ENCODE measurements at regions not wholly inside any gene's neighbourhood (a gene's known extent, or its start where the extent isn't known, plus 50 kb on each side); places are given as distances from the start of the nearest gene placed in this dataset.

DNA sequence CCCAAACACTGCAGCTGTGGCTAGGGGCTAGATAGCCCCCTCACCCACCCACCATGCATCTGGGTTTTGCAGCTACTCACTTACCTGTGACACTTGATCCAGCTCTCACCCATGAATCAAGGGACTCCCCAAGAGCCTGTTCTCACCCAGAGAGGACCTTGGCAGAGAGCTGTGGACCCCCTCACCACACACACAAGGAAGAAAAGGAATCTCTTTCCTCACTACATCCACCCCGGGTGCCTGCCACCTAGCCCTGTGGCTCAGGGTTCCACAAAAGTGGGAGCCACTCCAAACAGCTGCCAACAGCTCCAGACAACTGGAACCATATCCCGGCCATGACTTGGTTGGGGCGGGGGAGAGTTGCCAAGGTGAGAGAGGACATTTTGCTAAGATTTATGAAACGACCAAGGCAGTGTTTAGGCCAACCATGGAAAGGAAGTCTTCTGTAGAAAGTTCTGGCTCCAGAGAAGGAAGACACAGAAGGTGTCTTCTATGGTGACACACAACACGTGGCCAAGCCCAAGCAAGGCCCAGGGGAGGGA lies 522.1 kb upstream of the RAB6C start:
- Histone ChIP-seq H3K4me1 (ENCODE audit: insufficient read depth, low read length, poor library complexity, severe bottlenecking) (no peaks in the 10 kb centered on the region), H3K36me3 (ENCODE audit: insufficient read depth, low read length, poor library complexity, severe bottlenecking) (no peaks in the 10 kb centered on the region), H3K27me3 (replicated peaks; ENCODE audit: insufficient read depth, low read depth, low read length, poor library complexity) (peaks cover 8% of the 10 kb centered on the region), H3K27ac (ENCODE audit: low read depth, low read length, poor library complexity, severe bottlenecking) (no peak overlapping the region), H3K9me3 (ENCODE audit: low read depth, low read length, poor library complexity, severe bottlenecking) (no peaks in the 10 kb centered on the region), H3K4me3 (ENCODE audit: low read depth, low read length, poor library complexity, severe bottlenecking) (no peak overlapping the region)
- intact Hi-C loops (cut with micrococcal nuclease; ENCODE audit: unreplicated experiment) = no loop called here
- BruUV-seq (replicated peaks) = no TSS peak
- no peak for DNase-seq (ENCODE audit: low spot score)
- ChIA-PET CTCF (interaction anchor here (0.5 kb wide), 1 partner anchor 467 kb away, joined by 4 read pairs; no protein-coding TSS in a partner anchor), POLR2A (ENCODE audit: low non-redundant PET) (no interaction called here)
- TF ChIP-seq, protein P1, sequence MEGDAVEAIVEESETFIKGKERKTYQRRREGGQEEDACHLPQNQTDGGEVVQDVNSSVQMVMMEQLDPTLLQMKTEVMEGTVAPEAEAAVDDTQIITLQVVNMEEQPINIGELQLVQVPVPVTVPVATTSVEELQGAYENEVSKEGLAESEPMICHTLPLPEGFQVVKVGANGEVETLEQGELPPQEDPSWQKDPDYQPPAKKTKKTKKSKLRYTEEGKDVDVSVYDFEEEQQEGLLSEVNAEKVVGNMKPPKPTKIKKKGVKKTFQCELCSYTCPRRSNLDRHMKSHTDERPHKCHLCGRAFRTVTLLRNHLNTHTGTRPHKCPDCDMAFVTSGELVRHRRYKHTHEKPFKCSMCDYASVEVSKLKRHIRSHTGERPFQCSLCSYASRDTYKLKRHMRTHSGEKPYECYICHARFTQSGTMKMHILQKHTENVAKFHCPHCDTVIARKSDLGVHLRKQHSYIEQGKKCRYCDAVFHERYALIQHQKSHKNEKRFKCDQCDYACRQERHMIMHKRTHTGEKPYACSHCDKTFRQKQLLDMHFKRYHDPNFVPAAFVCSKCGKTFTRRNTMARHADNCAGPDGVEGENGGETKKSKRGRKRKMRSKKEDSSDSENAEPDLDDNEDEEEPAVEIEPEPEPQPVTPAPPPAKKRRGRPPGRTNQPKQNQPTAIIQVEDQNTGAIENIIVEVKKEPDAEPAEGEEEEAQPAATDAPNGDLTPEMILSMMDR (conservative IDR thresholded peaks at IDR 0.05; ENCODE audit: low read depth, low read length) = no peak
- TF ChIP-seq EZH2 (IDR thresholded peaks at IDR 0.05; ENCODE audit: borderline replicate concordance, low read depth, low read length, poor library complexity, severe bottlenecking) = no peak

GRCh38 chr2:129458006-129458405 lies 521.5 kb upstream of the RAB6C start:
- H3K27me3 ChIP-seq (replicated peaks; ENCODE audit: insufficient read depth, low read depth, low read length, poor library complexity) = peaks cover 8% of the 10 kb centered on the region
- H3K4me1 ChIP-seq (ENCODE audit: insufficient read depth, low read length, poor library complexity, severe bottlenecking) = no peaks in the 10 kb centered on the region
- TF ChIP-seq, protein P1 (conservative IDR thresholded peaks at IDR 0.05; ENCODE audit: low read depth, low read length) = no peak
- no peak for TF ChIP-seq EZH2 (IDR thresholded peaks at IDR 0.05; ENCODE audit: borderline replicate concordance, low read depth, low read length, poor library complexity, severe bottlenecking)
- intact Hi-C loops (cut with micrococcal nuclease; ENCODE audit: unreplicated experiment) = no loop called here
- no peaks in the 10 kb centered on the region for H3K36me3 ChIP-seq (ENCODE audit: insufficient read depth, low read length, poor library complexity, severe bottlenecking)
- BruUV-seq (replicated peaks) = no TSS peak
- DNase-seq (ENCODE audit: low spot score) = no peak
- ChIA-PET CTCF (interaction anchor here (0.5 kb wide), 1 partner anchor 466 kb away, joined by 4 read pairs; no protein-coding TSS in a partner anchor), POLR2A (ENCODE audit: low non-redundant PET) (no interaction called here)
- no peaks in the 10 kb centered on the region for H3K9me3 ChIP-seq (ENCODE audit: low read depth, low read length, poor library complexity, severe bottlenecking)
- no peak overlapping the region for H3K27ac ChIP-seq (ENCODE audit: low read depth, low read length, poor library complexity, severe bottlenecking)
- H3K4me3 ChIP-seq (ENCODE audit: low read depth, low read length, poor library complexity, severe bottlenecking) = no peak overlapping the region

DNA sequence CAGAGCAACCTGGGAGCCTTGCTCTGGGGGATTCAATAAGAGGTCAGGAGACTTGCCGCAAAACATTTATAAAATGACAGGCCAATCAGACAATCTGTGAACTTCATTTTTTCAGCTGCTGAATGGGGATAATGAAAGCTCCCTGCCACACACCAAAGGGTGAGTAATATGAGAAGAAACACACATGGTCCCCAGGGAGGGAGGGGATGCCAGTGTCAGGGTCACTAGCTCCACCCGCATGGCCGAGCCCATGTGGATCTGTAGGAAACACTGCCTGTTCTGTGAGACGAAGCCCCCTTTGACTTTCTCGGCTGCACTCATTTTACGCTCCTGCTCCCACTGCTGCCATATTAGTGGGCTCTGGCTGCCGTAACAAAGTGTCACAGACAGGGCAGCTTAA lies 521.0 kb upstream of the RAB6C start:
- intact Hi-C loops (cut with micrococcal nuclease; ENCODE audit: unreplicated experiment) = no loop called here
- no peak for TF ChIP-seq EZH2 (IDR thresholded peaks at IDR 0.05; ENCODE audit: borderline replicate concordance, low read depth, low read length, poor library complexity, severe bottlenecking)
- TF ChIP-seq, protein P1 (conservative IDR thresholded peaks at IDR 0.05; ENCODE audit: low read depth, low read length) = no peak
- DNase-seq (ENCODE audit: low spot score) = no peak
- Histone ChIP-seq H3K27me3 (replicated peaks; ENCODE audit: insufficient read depth, low read depth, low read length, poor library complexity) (peaks cover 8% of the 10 kb centered on the region), H3K9me3 (ENCODE audit: low read depth, low read length, poor library complexity, severe bottlenecking) (no peaks in the 10 kb centered on the region), H3K36me3 (ENCODE audit: insufficient read depth, low read length, poor library complexity, severe bottlenecking) (no peaks in the 10 kb centered on the region), H3K27ac (ENCODE audit: low read depth, low read length, poor library complexity, severe bottlenecking) (no peak overlapping the region), H3K4me3 (ENCODE audit: low read depth, low read length, poor library complexity, severe bottlenecking) (no peak overlapping the region), H3K4me1 (ENCODE audit: insufficient read depth, low read length, poor library complexity, severe bottlenecking) (no peaks in the 10 kb centered on the region)
- BruUV-seq (replicated peaks) = no TSS peak
- ChIA-PET CTCF (no interaction called here), POLR2A (ENCODE audit: low non-redundant PET) (no interaction called here)

All from A673 (cell line).